Fibroblast of pulmonary artery (primary cell): ENCODE measurements at regions not wholly inside any gene's neighbourhood (a gene's known extent, or its start where the extent isn't known, plus 50 kb on each side); places are given as distances from the start of the nearest gene placed in this dataset.

ENCODE experiments used
- DNase-seq: peaks from one replicate; pipeline ENCODE4 v3.0.0-alpha.2; 2010; ENCODE audit warnings: low read depth
- H3K4me3 ChIP-seq: replicated peaks from 2 replicates; pipeline ENCODE4 v1.5.1; 2011; ENCODE audit warnings: low read depth, mild to moderate bottlenecking, control low read depth, low read length, moderate library complexity
- TF ChIP-seq, protein P1 (sequence below): IDR thresholded peaks from 2 replicates; pipeline ENCODE4 v1.5.1; 2011; ENCODE audit warnings: mild to moderate bottlenecking, control low read depth, low read length, inconsistent platforms; ENCODE audit errors: missing control alignments

DNA sequence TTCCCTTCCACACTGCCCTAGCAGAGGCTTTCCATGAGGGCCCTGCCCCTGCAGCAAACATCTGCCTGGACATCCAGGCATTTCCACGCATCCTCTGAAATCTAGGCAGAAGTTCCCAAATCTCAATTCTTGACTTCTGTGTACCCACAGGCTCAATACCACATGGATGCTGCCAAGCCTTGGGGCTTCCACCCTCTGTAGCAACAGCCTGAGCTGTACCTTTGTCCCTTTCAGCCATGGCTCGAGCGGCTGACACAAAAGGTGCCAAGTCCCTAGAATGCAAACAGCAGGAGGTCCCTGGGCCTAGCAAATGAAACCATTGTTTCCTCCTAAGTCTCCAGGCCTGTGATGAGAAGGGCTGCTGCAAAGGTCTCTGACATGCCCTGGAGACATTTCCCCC, 744.5 kb upstream of the LINC00305 start:
- H3K4me3 ChIP-seq = no peak overlapping the region
- DNase-seq = no peak
- TF ChIP-seq, protein P1, sequence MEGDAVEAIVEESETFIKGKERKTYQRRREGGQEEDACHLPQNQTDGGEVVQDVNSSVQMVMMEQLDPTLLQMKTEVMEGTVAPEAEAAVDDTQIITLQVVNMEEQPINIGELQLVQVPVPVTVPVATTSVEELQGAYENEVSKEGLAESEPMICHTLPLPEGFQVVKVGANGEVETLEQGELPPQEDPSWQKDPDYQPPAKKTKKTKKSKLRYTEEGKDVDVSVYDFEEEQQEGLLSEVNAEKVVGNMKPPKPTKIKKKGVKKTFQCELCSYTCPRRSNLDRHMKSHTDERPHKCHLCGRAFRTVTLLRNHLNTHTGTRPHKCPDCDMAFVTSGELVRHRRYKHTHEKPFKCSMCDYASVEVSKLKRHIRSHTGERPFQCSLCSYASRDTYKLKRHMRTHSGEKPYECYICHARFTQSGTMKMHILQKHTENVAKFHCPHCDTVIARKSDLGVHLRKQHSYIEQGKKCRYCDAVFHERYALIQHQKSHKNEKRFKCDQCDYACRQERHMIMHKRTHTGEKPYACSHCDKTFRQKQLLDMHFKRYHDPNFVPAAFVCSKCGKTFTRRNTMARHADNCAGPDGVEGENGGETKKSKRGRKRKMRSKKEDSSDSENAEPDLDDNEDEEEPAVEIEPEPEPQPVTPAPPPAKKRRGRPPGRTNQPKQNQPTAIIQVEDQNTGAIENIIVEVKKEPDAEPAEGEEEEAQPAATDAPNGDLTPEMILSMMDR = no peak

DNA sequence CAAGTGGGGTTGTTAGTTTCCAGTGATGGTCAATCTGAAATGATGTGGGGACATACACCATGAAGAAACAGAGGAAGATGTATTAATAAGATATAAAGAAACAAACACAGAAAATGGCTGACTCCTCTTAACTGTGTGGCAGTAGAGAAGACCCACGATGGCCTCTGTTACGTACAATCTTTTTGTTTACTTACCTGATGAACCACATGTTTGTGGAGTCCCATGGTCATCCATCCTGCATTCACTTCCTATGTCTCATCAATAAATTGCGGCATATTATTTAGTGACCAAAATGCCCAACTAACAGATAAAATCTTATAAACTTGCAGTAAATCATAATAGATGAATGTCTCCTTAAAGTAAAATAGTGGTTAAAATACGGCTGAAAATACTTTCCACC, 740.1 kb upstream of the LINC00305 start:
- DNase-seq = no peak
- no peak overlapping the region for H3K4me3 ChIP-seq
- TF ChIP-seq, protein P1 = no peak

DNA sequence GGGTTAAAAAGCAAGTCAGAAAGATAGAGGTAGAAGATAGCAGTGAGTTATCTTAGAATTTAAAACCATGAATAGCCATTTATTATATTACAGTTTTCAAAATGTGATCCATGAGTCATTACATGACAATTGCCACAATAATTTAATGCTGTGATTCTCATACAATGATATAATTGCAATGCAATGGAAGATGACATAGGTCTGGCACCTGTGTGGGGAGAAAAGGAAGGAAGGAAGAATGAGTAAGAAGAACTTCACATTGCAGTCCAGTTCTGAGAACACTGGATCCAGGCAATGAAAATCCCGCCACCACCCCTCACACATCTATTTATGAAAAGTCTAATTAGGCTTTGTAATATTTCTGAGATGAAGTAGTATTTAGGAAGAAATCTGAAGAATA, 738.1 kb upstream of the LINC00305 start:
- DNase-seq = no peak
- no peak overlapping the region for H3K4me3 ChIP-seq
- TF ChIP-seq, protein P1 = no peak

DNA sequence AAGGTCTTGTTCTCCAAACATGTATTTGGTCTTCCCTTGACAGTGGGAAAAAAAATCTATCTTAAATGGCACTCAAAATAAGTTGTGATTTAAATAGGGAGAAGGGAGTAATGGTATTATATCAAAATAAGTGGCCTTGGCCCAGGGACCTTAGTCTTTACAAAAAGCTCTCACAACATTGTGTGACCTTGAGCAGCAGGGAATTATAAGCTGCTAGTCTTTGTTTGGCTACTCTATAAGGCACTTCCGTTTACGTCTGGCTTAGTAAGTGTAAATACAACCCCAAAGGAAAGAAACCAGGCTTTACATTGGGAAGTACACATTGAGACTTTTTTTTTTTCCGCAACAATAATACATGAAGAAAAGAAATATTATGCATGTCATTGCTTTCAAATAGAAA, 734.0 kb upstream of the LINC00305 start:
- TF ChIP-seq, protein P1 = no peak
- no peak for DNase-seq
- H3K4me3 ChIP-seq = no peak overlapping the region

DNA sequence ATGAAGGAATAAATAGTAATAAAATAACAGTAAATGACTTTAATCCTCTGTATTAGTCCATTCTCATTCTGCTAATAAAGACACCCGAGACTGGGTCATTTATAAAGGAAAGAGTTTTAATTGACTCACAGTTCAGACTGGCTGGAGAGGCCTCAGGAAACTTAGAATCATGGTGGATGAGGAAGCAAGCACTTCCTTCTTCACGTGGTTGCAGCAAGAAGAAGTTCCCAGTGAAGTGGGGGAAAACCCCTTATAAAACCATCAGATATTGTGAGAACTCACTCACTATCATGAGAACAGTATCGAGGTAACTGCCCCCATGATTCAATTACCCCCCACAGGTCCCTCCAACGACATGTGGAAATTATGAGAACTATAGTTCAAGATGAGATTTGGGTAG, 727.9 kb upstream of the LINC00305 start:
- H3K4me3 ChIP-seq = no peak overlapping the region
- no peak for DNase-seq
- TF ChIP-seq, protein P1 = no peak

DNA sequence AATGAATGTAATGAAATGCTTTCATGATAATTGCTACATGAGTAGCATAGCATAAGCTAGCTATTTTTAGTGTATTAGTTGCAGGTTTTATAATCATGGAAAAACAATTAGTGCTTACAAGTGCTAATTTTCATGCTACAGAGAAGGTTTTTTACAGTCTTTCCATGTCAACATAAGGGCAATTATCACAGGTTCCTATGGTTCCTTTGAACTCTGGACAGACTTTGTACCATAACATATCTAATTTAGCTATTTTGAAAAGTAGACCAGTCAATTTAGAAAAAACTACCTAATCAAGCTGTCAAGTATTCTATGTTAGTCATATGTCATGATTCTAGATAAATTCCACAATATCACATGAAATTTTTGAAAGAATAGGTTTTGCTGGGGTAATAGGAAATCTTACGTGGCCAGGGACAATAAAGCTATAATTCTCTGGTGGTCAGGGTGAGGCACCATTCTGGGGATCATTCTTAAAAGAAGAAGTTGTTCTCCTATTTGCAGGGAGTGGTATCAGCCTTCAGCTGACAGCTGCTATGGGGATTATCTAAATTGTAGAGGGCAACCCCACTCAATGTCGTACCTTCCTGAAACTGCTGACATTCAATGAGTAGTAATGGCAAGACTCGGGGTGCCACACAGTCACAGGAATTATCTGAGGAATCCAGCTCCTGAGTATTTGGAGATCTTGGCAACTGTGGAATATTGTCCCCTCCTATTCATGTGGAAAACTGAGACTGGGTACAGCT, 724.0 kb upstream of the LINC00305 start:
- no peak for DNase-seq
- TF ChIP-seq, protein P1 = no peak
- no peak overlapping the region for H3K4me3 ChIP-seq

DNA sequence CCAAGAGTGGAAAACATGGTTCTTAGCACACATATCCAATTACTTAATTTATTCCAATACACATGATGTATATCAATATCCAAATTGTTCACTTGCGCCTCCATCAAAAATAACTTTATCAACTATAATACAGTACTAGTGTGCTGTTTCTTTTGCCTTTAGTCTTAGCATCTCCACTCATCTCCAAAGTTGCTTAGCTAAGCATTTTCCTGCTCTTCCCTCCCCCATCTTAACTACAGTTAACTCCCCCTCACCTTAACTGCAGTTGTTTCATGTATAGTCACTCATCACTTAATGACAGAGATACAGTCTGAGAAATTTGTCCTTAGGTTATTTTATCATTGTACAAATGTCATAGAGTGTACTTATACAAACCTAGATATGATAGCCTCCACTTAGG, 705.2 kb upstream of the LINC00305 start:
- DNase-seq = no peak
- H3K4me3 ChIP-seq = no peak overlapping the region
- TF ChIP-seq, protein P1 = no peak
